Activated CD4-positive, alpha-beta T cell treated with anti-CD3 and anti-CD28 coated beads, Interleukin-10, Interleukin-2, amounts not matched to agents 100 ng/mL and 50 ng/mL, durations not matched to agents 16 hours and 8 hours (primary cell): ENCODE measurements at regions not wholly inside any gene's neighbourhood (a gene's known extent, or its start where the extent isn't known, plus 50 kb on each side); places are given as distances from the start of the nearest gene placed in this dataset.

Source experiments
- DNase-seq: peaks from one replicate; pipeline ENCODE4 v3.0.0-alpha.2; 2020

DNA sequence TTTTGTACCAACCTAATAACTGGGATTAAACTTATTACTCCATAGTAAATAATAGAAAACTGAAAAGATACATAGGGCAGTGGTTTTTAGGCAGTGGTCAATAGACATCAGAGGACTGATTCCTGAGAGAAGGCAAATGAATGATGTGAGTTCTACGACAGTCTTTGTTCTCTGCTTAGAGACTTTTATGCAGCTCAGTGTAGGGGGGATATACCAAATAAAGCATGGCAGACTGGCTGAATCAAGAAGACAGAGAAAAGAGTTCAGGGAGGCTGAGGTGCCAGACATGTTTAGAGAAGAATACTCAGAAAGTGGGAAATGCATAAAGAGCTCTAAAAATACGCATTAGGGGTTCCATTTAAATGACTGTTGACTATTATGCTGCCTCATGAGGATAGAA is 320.8 kb upstream of the FAR2 start:
- DNase-seq = no peak

DNA sequence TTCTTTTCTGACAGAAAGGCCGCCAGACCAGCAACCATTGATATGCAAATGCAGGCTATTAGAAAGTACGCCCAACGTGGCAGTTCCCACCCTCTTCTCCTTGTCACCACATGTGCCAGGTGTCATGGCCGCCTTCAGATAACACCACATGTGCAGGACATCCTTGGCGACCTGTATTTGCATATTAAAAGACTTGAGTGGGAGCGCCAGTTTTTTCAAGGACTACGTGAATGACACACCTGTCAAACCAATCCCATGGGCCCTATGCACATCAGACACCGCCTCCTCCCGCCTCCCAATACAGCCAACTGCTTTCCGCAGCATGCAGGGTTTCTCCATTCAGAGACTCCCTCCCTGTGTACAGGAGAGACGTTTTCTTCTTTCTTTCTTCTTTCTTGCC is 318.6 kb upstream of the FAR2 start:
- DNase-seq = no peak

DNA sequence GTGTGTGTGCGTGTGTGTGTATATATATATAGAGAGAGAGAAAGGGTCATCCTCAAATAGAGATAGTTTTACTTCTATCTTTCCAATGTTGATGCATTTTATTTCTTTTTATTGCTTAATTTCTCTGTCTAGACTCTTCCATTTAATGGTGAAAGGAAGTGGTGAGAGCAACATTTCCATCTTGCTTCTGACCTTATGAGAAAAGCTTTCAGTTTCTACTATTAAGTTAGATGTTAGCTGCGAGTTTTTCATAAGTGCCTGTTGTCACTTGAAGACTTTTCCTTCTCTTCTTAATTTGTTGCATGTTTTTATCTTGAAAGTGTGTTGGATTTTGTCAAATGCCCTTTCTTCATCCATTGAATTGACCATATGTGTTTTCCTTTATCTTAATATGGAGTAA is 304.4 kb upstream of the FAR2 start:
- no peak for DNase-seq

DNA sequence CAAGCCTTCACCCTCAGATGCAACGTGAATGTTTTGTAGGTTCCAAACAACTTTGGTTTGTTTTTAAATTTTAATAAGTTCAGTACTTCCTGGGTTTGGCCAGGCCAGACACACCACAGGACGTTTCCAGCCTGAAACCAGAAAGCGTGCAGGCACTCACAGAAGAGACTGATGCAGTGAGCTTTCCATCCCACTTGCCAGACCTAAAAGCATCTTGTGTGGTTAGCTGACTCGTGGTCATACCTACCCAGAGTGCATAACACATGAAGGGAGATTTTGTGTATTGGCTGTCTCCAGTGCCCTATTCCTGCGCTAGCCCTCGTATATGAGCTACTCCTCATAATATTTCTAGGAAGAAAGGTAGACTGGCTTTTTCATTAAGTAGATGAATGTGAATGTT is 297.3 kb upstream of the FAR2 start:
- DNase-seq = no peak

DNA sequence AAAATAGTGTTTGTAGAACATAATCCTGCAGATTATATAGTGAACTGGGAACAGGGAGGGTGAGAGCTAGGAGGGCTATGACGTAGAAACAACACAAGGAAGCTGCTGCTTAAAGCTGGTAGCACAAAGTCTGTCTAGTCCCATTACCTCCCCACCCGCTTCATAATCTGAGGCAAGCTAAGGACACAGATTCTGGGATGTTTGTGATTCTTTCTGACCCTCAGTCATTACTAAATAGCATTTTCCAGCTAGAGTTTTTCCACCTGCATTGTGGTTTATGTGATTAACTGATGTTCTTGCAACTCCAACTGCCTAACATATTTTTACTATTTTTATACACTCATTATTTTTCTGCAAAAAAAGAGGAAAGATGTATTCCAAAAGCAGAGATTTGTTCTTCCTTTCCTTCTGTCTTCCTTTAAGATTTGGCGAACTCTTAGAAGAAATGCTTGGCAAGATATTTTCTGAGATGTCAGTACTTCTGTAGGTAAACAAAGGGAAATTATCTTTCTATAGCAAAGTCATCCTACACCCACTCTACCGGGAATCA is 293.2 kb upstream of the FAR2 start:
- DNase-seq = no peak

DNA sequence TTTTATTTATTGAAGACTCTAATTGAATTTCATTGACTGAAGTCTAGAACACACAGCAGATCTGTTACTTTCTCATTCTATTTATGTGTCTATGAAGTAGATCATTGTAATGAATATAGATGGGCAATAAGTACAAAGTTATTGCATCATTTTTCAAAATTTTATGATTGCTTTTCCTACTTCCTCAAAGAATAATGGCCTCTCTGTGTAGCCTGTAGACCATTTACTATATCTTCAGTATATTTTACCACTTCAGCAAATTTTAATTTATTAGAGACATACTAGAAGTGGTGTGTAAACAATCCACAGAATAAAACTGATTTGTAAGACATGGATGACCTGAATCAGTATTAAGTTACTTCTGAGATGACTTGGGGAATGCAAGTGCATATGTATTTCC is 291.7 kb upstream of the FAR2 start:
- no peak for DNase-seq

DNA sequence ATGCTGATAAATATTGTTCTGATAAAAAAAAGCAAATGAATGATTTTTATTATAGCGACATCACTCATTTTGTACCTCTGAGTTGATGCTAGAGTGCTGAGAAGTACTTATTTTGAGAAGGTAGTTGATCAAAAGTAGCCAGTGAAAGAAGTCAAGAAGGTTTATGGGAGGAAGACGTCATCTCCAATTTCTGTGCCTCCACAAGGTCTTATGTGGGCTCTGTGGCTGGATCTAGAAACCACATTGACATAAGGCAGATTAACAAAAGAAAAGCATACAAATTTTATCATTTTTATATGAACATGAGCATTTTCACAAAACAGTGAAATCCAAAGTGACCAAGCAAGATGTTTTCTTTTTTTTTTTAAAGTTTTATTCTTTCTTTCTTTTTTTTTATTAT is 289.5 kb upstream of the FAR2 start:
- DNase-seq = no peak

DNA sequence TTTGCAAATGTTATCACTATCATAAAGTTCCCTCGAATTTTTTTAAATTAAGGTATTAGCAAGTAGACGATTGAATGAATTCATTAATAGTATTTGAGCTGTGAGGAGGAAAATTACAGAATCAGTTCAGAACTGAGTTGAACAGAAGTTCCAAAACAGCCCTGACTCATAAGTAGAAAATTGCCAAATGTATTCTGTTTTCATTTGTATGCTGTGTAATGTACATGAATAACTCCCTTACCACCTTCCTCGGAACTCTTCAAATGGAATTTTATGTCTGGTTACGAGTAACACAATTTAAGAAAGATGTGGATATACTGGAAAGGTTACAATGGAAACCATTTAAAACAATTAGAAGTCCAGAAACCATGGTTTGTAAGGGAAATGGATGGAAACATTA is 283.3 kb upstream of the FAR2 start:
- DNase-seq = no peak

DNA sequence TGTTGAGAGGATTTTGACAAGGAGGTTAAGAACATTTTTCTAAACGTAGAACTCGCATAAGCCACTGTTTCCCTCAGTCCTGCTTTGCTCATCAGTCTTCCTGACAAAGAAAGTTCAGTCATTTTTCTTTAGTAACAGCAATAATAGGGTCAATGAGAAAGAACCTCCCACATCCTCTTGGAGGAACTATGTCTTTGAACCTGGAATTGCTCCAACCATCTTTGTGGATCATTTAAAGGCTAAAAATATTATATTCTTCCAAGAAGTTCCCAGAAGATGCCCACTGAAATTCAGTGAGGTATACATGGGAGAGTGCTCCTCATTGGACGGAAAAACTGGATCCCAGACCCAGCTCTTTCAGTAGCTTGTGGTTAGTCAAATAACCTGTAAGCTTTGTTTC is 282.8 kb upstream of the FAR2 start:
- no peak for DNase-seq

DNA sequence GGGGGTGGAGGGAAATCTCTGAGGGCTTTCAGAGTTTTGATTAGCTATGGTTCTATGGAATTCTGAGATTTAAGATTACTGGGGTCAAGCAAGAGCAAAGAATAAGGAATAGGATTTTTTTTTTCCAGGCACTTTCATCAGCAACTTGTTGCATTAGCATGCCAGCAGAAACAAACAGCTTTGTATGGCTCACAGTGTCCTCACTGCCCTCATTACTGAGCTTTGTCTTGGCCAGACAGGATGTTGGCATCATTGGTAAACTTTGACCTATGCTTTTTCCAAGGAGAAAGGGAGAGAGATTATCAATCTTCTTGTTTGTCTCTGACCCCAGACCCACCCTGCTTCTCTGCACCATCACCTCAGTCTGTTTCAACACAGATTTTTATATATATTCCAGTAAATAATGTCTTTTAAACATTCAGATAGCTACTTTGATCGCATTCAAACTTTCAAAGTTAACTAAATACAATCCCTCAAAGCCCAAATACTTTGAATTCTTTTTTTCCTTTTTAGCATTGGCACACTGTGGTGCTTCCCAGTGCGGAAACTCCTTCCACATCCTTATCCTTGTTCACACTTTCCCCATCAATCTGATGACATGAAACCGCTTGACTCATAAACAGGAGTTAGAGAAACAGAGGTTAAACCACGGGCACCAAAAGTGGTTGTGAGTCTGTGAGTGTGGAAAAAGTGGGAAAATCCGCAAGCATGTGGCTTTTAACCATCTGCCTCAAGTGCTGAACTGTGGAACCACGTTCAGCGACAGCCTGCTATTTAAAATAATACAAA is 282.2 kb upstream of the FAR2 start:
- no peak for DNase-seq

DNA sequence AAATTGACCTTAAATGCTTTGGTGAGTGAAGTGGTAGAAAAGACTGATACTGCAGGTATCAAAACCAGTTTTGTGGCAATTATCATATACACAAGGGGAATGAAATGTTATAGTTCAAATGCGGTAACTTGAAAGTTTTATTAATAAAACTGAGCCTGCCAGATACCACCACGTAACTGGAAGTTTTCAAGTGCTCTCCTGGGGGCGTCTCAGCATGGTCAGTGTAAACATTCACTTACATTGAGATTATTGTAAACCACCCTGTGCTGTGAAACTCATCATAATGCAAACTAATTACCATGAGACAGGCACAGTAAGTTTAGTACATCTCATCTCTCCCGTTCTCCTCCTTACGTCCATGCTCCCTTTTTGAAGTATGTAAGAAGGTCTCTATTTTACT is 280.7 kb upstream of the FAR2 start:
- no peak for DNase-seq

DNA sequence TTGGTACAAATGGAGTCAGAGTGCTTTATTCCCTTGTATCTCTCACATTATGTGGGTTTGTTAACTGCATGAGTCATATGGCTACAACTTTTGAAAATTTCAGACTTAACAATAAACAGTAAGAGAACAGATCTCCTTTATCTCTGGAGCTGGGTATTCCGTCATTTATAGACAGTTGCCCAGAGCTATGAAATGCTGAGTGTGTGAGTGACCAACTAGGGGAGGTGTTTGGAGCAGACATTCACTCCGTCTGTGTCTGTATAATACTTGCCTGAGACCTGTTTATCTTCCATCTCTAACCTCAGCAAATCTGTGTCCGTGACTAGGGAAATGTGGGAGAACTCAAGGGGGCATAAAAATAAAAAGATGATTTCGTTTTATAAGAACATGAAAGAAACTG is 279.9 kb upstream of the FAR2 start:
- DNase-seq = no peak

DNA sequence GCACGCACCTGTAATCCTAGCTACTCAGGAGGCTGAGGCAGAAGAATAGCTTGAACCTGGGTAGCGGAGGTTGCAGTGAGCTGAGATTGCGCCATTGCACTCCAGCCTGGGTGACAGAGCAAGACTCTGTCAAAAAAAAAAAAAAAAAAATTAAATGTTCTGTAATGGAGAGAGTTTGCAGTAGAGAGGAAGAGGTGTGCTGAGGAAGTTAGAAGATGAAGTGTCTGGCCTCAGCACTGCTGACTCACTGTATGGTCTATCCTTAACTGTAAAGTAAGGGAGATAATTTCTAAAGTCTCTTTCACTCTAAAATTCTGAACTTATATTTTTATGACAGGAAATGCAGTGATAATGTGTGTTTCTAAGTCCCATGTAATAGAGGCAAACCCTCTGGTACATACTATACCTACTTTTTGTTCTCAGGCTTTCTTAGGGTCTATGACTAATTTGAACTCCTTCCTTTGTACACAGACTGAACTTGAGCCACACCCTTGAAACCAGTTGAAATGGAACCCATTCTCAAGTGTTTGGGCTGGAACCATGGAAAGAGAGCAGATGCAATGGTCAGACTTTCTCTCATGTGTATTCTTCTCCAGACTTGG is 278.1 kb upstream of the FAR2 start:
- DNase-seq = no peak

DNA sequence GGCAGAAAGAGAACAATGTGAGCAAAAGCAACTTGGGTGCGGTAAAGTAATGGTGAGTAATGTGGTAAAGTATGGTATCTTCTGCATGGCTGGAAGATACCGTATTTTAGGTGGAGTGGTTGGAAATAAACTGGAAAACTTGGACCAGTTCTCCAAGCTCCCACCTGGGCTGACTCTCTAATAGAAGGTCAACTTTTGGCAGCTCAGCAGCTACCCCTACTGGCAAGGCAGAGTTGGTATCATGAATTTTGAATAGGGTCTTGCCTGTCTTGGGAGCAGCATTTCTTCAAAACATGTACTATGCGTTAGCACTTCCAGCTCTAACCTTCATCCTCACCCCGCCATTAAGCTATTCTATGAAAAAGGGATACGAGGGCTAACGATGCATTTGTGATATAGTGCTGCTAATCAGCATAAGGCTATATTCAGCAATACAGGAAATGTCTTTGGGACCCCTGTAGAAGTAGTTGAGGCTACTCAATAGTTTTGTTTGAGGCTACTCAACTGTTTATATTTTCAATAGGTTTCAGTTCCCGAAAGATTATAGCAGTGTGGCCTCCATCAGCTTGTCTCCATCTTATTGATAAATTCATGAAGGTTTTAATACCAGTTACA is 276.3 kb upstream of the FAR2 start:
- peak; percentile 45 for DNase-seq

DNA sequence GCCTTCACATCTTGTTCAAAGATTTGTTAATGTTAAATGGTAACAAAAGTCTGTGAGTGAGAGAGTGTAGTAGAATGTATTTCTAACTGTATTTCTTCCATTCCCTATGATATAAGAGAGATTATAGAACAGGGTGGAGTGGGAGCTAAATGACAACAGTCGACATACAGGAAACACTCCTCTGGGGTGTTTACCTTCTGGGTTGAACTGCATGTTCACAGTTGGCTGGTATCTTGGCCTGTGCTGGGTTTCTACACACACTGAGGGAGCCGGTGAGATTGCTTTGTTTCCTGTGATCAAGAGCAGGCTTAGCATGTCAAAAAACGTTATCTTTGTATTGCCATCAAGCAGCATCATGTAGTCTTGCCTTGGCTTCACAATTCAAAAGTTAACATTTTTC is 274.3 kb upstream of the FAR2 start:
- no peak for DNase-seq

DNA sequence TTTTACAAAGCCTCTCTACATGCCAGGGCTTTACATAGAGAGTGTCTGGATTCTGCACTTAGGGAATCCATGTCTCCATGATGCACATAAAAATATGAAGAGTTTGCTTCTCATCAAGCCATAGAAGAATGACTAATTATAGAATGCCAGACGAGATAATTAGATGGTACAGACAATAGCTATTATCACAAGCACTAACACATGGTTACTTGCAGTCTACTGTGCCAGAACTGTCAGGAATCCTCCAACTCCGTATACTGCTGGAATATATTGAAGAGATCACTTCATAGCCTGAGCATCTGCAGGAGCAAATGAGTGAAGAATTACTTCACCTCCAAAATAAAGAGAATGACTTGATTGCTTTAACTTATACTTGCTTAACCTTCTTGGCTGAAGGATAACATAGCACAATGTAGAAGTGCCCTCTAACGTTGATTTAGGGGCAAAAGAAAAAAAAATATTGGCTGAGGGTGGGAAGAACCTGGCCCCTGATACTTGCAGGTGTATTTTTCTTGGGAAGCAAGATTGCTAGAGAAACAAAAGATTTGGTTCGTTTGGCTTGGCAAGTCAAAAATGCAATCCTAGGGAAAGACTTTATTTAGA is 272.8 kb upstream of the FAR2 start:
- no peak for DNase-seq

DNA sequence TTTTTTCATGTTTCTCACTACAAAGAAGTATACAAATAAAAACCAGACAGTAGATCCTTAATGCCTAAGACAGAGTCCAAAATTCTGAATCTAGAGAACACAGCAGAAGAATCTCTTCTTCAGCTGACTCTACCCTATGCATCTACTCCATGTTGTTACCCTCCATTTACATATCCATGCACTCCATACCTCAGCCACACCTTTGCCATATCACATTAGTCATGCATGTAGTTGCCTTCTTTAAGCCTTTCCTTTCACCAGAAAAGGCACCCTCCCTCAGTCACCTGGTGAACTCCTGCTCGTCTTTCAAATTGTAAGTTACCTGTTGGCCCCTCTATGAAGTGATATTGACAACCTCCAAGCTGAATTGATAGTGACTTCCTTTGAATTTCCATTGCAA is 271.2 kb upstream of the FAR2 start:
- DNase-seq = no peak

DNA sequence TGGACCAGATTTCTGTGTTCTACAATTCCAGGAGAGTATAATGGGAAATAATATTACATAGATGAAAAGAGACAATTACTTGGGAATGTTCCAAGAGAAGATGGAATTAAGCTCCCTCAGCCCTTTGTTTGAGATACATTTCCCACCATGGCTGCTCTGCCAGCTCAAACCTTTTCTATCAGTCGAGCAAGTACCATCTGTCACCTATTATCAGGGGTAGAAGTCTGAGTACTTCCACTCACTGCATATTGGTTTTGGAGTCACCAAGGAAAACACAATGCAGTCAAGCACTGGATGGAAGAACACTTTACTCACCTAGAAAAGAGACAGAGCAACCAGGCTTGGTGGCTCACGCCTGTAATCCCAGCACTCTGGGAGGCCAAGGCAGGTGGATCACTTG is 270.4 kb upstream of the FAR2 start:
- no peak for DNase-seq

DNA sequence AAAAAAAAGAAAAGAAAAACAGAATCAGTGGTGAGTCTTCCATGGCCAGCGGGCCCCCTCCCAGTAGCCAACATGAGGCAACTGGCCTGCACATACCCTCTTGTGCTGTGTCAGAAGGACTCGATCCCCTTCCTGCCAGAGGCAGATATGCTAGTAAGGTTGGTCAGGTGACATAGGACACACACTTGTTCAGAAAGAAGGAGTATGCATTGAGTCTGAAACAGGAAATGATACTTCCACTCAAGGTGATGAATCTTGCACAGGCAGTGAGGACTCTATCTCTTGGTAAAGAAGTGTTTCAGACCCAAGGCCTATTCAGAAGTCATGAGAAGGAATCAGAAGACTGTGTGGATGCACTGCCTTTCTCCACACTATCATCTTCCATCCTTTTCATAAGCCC is 269.7 kb upstream of the FAR2 start:
- DNase-seq = no peak

DNA sequence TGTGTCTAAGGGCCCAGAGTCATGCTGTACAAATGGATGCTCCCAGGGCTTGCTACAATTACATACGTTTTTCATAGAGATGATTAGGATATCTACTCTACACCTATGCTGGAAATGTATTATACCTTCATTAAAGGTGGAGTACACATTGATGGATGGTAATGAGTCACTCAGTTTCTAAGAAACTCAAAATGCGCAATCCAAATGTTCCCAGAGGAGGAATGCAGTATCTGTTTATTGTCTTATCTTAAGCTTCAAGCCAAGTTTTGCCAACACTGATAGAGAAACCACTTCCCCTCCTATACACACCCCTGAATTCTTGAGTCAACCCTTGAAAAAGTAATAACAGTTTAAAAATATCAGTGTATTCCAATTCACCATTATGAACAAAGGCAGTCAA is 266.6 kb upstream of the FAR2 start:
- DNase-seq = no peak

DNA sequence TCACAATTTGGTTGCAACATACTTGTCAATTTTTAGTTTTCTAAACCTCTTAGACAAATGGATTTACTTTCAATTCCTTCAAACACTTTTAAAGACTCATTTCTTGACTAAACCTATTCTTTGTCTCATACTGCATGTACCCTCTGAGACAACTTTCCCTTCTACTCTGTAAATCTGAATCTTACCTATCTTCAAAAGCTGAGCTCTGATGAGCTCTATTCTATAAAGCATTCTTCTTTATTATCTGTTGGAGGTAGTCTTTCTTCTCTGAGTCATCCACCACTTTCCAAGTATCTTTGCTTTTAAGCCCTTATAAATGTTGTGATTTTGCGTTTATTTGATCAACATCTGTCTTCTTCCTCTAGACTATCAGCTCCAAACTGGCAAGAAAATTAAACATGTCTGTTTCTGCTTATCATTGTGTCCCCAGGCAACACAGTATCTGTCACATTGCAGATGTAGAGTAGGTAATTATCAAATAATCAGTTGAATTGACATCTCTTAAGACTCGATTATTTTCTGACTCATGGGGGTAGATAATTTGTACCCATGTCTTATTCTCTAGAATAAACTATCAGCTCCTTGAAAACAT is 265.6 kb upstream of the FAR2 start:
- DNase-seq = no peak

DNA sequence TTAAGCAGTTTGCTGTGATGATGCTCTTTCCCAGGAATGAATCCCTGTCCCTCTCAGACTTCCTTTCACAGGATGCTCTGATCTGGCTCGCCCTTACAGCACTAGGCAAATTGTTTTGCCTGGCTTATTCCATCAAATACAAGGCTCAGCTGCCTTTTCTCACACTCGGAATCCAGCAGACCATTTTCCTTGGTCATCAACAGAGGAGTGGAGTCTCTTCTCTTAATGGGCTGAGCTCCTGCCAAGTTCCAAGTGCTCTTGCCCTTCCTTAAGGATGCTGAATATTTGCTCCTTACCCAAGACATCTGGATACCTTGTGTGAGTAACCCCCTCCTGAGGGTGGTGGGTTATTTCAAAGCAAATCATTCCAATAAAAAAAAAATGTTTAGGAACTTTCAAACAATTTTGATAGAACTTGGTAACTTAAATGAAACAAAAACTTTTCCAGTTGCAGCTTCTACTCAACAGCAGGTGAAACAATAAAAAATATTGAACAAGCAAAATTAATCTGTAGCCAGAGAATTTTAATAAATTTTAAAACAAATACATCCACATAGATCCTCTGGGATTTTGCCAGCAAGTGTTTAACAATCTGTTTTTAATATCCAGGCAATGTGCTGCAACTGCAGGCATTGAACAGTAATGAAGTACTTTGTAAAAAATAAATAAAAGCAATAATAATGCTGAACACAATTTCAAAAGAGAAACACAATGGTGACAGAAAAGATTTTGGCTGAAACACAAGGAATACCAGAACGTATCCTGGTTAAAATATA is 264.0 kb upstream of the FAR2 start:
- DNase-seq = no peak

DNA sequence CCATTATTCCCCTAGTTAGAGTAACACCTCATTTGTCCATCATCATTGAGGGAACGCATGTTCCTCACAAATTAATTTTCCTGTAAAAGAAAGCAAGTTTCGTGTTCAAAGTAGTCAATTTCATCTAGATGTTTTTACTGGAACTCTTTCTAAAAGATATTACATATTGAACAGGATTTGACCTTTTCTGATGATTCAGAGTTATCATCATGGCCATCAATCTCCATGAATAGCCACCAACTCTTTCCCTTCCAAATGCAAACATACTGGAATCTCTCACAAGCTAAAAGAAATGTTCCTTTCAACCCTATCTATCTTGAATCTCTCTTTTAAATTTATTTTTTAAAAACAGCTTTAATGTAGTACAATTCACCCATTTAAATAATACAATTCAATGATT is 263.1 kb upstream of the FAR2 start:
- no peak for DNase-seq
